ENCODE measurements at regions not wholly inside any gene's neighbourhood (a gene's known extent, or its start where the extent isn't known, plus 50 kb on each side); places are given as distances from the start of the nearest gene placed in this dataset.

GRCh38 chrX:138921031-138921430, 209.5 kb upstream of the FGF13 start:
- intact Hi-C loops (cut with DNase I; ENCODE audit: low total_unique reads): no loop called here
- Histone ChIP-seq H3K36me3 (no peaks in the 10 kb centered on the region), H3K27me3 (no peaks in the 10 kb centered on the region), H3K4me1 (peaks cover under 1 to 9% of the 10 kb centered on the region in 2 donors), H3K4me3 (no peak overlapping the region), H3K27ac (no peak overlapping the region), H3K9me3 (no peaks in the 10 kb centered on the region)
- in situ Hi-C loops (cut with MboI; ENCODE audit: low sequenced_read_pairs in 4 of 4): no loop called here
- no peak for DNase-seq
- ATAC-seq: no peak
- no peak for TF ChIP-seq POLR2A (IDR thresholded peaks at IDR 0.05)
- no peak for TF ChIP-seq CTCF (IDR thresholded peaks at IDR 0.05 in 4 of 5, conservative IDR thresholded peaks at IDR 0.05 in 1 of 5)

GRCh38 chrX:138917781-138918180, 206.3 kb upstream of the FGF13 start:
- DNase-seq (no peak), ATAC-seq (peak in 1 of 2 donors; percentile 45)
- Histone ChIP-seq H3K36me3 (no peaks in the 10 kb centered on the region), H3K9me3 (no peaks in the 10 kb centered on the region), H3K4me3 (no peak overlapping the region), H3K4me1 (no peaks in the 10 kb centered on the region), H3K27ac (no peak overlapping the region), H3K27me3 (no peaks in the 10 kb centered on the region)
- TF ChIP-seq CTCF (IDR thresholded peaks at IDR 0.05 in 4 of 5, conservative IDR thresholded peaks at IDR 0.05 in 1 of 5): no peak
- no peak for TF ChIP-seq POLR2A (IDR thresholded peaks at IDR 0.05)
- in situ Hi-C loops (cut with MboI; ENCODE audit: low sequenced_read_pairs in 4 of 4): no loop called here
- intact Hi-C loops (cut with DNase I; ENCODE audit: low total_unique reads): no loop called here

GRCh38 chrX:138914767-138915166, 203.2 kb upstream of the FGF13 start:
- intact Hi-C loops (cut with DNase I; ENCODE audit: low total_unique reads): no loop called here
- DNase-seq: no peak
- H3K36me3 ChIP-seq: no peaks in the 10 kb centered on the region

GRCh38 chrX:138908577-138908976, 197.1 kb upstream of the FGF13 start:
- no peak for ATAC-seq
- no peaks in the 10 kb centered on the region for H3K27me3 ChIP-seq
- H3K36me3 ChIP-seq: no peaks in the 10 kb centered on the region
- no peak overlapping the region for H3K27ac ChIP-seq
- in situ Hi-C loops (cut with MboI; ENCODE audit: low sequenced_read_pairs in 4 of 4) (no loop called here), intact Hi-C loops (cut with DNase I; ENCODE audit: low total_unique reads) (no loop called here)
- H3K4me1 ChIP-seq: no peaks in the 10 kb centered on the region
- no peak for DNase-seq
- no peaks in the 10 kb centered on the region for H3K9me3 ChIP-seq
- TF ChIP-seq POLR2A (IDR thresholded peaks at IDR 0.05) (no peak), CTCF (IDR thresholded peaks at IDR 0.05 in 4 of 5, conservative IDR thresholded peaks at IDR 0.05 in 1 of 5) (no peak)
- H3K4me3 ChIP-seq: no peak overlapping the region

More at GRCh38 chrX:138914767-138915166, 203.2 kb upstream of the FGF13 start:
- H3K27me3 ChIP-seq: no peaks in the 10 kb centered on the region
- H3K4me3 ChIP-seq: no peak overlapping the region
- in situ Hi-C loops (cut with MboI; ENCODE audit: low sequenced_read_pairs in 4 of 4): no loop called here
- TF ChIP-seq POLR2A (IDR thresholded peaks at IDR 0.05) (no peak), CTCF (IDR thresholded peaks at IDR 0.05 in 4 of 5, conservative IDR thresholded peaks at IDR 0.05 in 1 of 5) (no peak)
- ATAC-seq: no peak
- H3K27ac ChIP-seq: no peak overlapping the region
- H3K9me3 ChIP-seq: no peaks in the 10 kb centered on the region
- H3K4me1 ChIP-seq: no peaks in the 10 kb centered on the region
